ENCODE measurements at regions not wholly inside any gene's neighbourhood (a gene's known extent, or its start where the extent isn't known, plus 50 kb on each side); places are given as distances from the start of the nearest gene placed in this dataset.

GRCh38 chr9:10674586-10674985 is 61.8 kb upstream of the PTPRD start:
- Mint-ChIP-seq H3K27ac (no peak overlapping the region), H3K36me3 (peaks cover 1% of the 10 kb centered on the region), H3K4me3 (no peak overlapping the region), H3K27me3 (no peaks in the 10 kb centered on the region), H3K9me3 (ENCODE audit: low read depth) (peaks cover 23% of the 10 kb centered on the region), H3K4me1 (no peaks in the 10 kb centered on the region)
- no peak for DNase-seq
- CTCF ChIA-PET: no interaction called here
- no peak for ATAC-seq

- no peak for DNase-seq
- H3K27ac Mint-ChIP-seq: no peak overlapping the region
- H3K4me3 Mint-ChIP-seq: no peak overlapping the region
- CTCF ChIA-PET: no interaction called here
- no peaks in the 10 kb centered on the region for H3K27me3 Mint-ChIP-seq
- no peak for ATAC-seq
- H3K9me3 Mint-ChIP-seq (ENCODE audit: low read depth): peaks cover 21% of the 10 kb centered on the region
- H3K4me1 Mint-ChIP-seq: no peaks in the 10 kb centered on the region
- peaks cover 1% of the 10 kb centered on the region for H3K36me3 Mint-ChIP-seq
Measured at GRCh38 chr9:10678010-10678409, 65.2 kb upstream of the PTPRD start.

- ATAC-seq: no peak
- Mint-ChIP-seq H3K36me3 (peaks cover 1% of the 10 kb centered on the region), H3K9me3 (ENCODE audit: low read depth) (peaks cover 13% of the 10 kb centered on the region), H3K4me1 (no peaks in the 10 kb centered on the region), H3K27me3 (no peaks in the 10 kb centered on the region), H3K27ac (no peak overlapping the region), H3K4me3 (no peak overlapping the region)
- DNase-seq: no peak
- CTCF ChIA-PET: no interaction called here
Measured at GRCh38 chr9:10678790-10679189, 66.0 kb upstream of the PTPRD start.

GRCh38 chr9:10686943-10687342 is 74.1 kb upstream of the PTPRD start:
- Mint-ChIP-seq H3K36me3 (no peaks in the 10 kb centered on the region), H3K27me3 (no peaks in the 10 kb centered on the region), H3K4me1 (no peaks in the 10 kb centered on the region), H3K4me3 (no peak overlapping the region), H3K9me3 (ENCODE audit: low read depth) (peaks cover 11% of the 10 kb centered on the region), H3K27ac (no peak overlapping the region)
- CTCF ChIA-PET: no interaction called here
- no peak for ATAC-seq
- DNase-seq: no peak

GRCh38 chr9:10690546-10690945 is 77.7 kb upstream of the PTPRD start:
- no peak for DNase-seq
- Mint-ChIP-seq H3K27ac (no peak overlapping the region), H3K36me3 (no peaks in the 10 kb centered on the region), H3K4me1 (no peaks in the 10 kb centered on the region), H3K27me3 (no peaks in the 10 kb centered on the region), H3K9me3 (ENCODE audit: low read depth) (peaks cover 17% of the 10 kb centered on the region), H3K4me3 (no peak overlapping the region)
- no peak for ATAC-seq
- CTCF ChIA-PET: no interaction called here

GRCh38 chr9:10697044-10697443 is 84.2 kb upstream of the PTPRD start:
- DNase-seq (no peak), ATAC-seq (no peak)
- H3K9me3 Mint-ChIP-seq (ENCODE audit: low read depth): peaks cover 7% of the 10 kb centered on the region
- H3K27me3 Mint-ChIP-seq: no peaks in the 10 kb centered on the region
- no peak overlapping the region for H3K4me3 Mint-ChIP-seq
- CTCF ChIA-PET: no interaction called here
- no peaks in the 10 kb centered on the region for H3K36me3 Mint-ChIP-seq
- no peaks in the 10 kb centered on the region for H3K4me1 Mint-ChIP-seq
- H3K27ac Mint-ChIP-seq: no peak overlapping the region

- H3K4me3 Mint-ChIP-seq: no peak overlapping the region
- no peaks in the 10 kb centered on the region for H3K36me3 Mint-ChIP-seq
- no peaks in the 10 kb centered on the region for H3K4me1 Mint-ChIP-seq
- no peak overlapping the region for H3K27ac Mint-ChIP-seq
- no peaks in the 10 kb centered on the region for H3K27me3 Mint-ChIP-seq
- peaks cover 4% of the 10 kb centered on the region for H3K9me3 Mint-ChIP-seq (ENCODE audit: low read depth)
- ATAC-seq (no peak), DNase-seq (no peak)
- CTCF ChIA-PET: no interaction called here
Measured at GRCh38 chr9:10700291-10700690, 87.5 kb upstream of the PTPRD start.

GRCh38 chr9:10700915-10701314 is 88.1 kb upstream of the PTPRD start:
- DNase-seq: no peak
- H3K4me1 Mint-ChIP-seq: no peaks in the 10 kb centered on the region
- no peaks in the 10 kb centered on the region for H3K27me3 Mint-ChIP-seq
- no peak overlapping the region for H3K4me3 Mint-ChIP-seq
- H3K36me3 Mint-ChIP-seq: no peaks in the 10 kb centered on the region
- peaks cover 8% of the 10 kb centered on the region for H3K9me3 Mint-ChIP-seq (ENCODE audit: low read depth)
- no peak overlapping the region for H3K27ac Mint-ChIP-seq
- CTCF ChIA-PET: no interaction called here
- no peak for ATAC-seq

- Mint-ChIP-seq H3K36me3 (no peaks in the 10 kb centered on the region), H3K9me3 (ENCODE audit: low read depth) (peaks cover 11% of the 10 kb centered on the region), H3K27me3 (no peaks in the 10 kb centered on the region), H3K27ac (no peak overlapping the region), H3K4me3 (no peak overlapping the region), H3K4me1 (no peaks in the 10 kb centered on the region)
- DNase-seq (no peak), ATAC-seq (no peak)
- CTCF ChIA-PET: no interaction called here
Measured at GRCh38 chr9:10701906-10702305, 89.1 kb upstream of the PTPRD start.

GRCh38 chr9:10703139-10703538 is 90.3 kb upstream of the PTPRD start:
- H3K36me3 Mint-ChIP-seq: no peaks in the 10 kb centered on the region
- H3K27ac Mint-ChIP-seq: no peak overlapping the region
- H3K4me1 Mint-ChIP-seq: no peaks in the 10 kb centered on the region
- ATAC-seq: no peak
- CTCF ChIA-PET: interaction anchor here (0.6 kb wide), 1 partner anchor 388 kb away, joined by 4 read pairs; no protein-coding TSS in a partner anchor
- no peak overlapping the region for H3K4me3 Mint-ChIP-seq
- no peaks in the 10 kb centered on the region for H3K27me3 Mint-ChIP-seq
- no peak for DNase-seq
- H3K9me3 Mint-ChIP-seq (ENCODE audit: low read depth): peaks cover 11% of the 10 kb centered on the region

- peaks cover 11% of the 10 kb centered on the region for H3K9me3 Mint-ChIP-seq (ENCODE audit: low read depth)
- CTCF ChIA-PET: no interaction called here
- DNase-seq (no peak), ATAC-seq (no peak)
- no peaks in the 10 kb centered on the region for H3K4me1 Mint-ChIP-seq
- H3K4me3 Mint-ChIP-seq: no peak overlapping the region
- no peaks in the 10 kb centered on the region for H3K36me3 Mint-ChIP-seq
- no peaks in the 10 kb centered on the region for H3K27me3 Mint-ChIP-seq
- no peak overlapping the region for H3K27ac Mint-ChIP-seq
Measured at GRCh38 chr9:10704720-10705119, 91.9 kb upstream of the PTPRD start.

- no peaks in the 10 kb centered on the region for H3K27me3 Mint-ChIP-seq
- H3K27ac Mint-ChIP-seq: no peak overlapping the region
- no peaks in the 10 kb centered on the region for H3K4me1 Mint-ChIP-seq
- DNase-seq (no peak), ATAC-seq (no peak)
- no peaks in the 10 kb centered on the region for H3K36me3 Mint-ChIP-seq
- peaks cover 11% of the 10 kb centered on the region for H3K9me3 Mint-ChIP-seq (ENCODE audit: low read depth)
- CTCF ChIA-PET: no interaction called here
- H3K4me3 Mint-ChIP-seq: no peak overlapping the region
Measured at GRCh38 chr9:10705383-10705782, 92.6 kb upstream of the PTPRD start.

- Mint-ChIP-seq H3K9me3 (ENCODE audit: low read depth) (peaks cover 13% of the 10 kb centered on the region), H3K36me3 (no peaks in the 10 kb centered on the region), H3K4me1 (no peaks in the 10 kb centered on the region), H3K27me3 (no peaks in the 10 kb centered on the region), H3K4me3 (no peak overlapping the region), H3K27ac (no peak overlapping the region)
- ATAC-seq (no peak), DNase-seq (no peak)
- CTCF ChIA-PET: no interaction called here
Measured at GRCh38 chr9:10706788-10707187, 94.0 kb upstream of the PTPRD start.

- Mint-ChIP-seq H3K4me1 (no peaks in the 10 kb centered on the region), H3K4me3 (no peak overlapping the region), H3K9me3 (ENCODE audit: low read depth) (peaks cover 4% of the 10 kb centered on the region), H3K27ac (no peak overlapping the region), H3K36me3 (no peaks in the 10 kb centered on the region), H3K27me3 (no peaks in the 10 kb centered on the region)
- CTCF ChIA-PET: no interaction called here
- ATAC-seq (no peak), DNase-seq (no peak)
Measured at GRCh38 chr9:10721301-10721700, 108.5 kb upstream of the PTPRD start.

GRCh38 chr9:10729213-10729612 is 116.4 kb upstream of the PTPRD start:
- Mint-ChIP-seq H3K4me1 (no peaks in the 10 kb centered on the region), H3K4me3 (no peak overlapping the region), H3K36me3 (no peaks in the 10 kb centered on the region), H3K9me3 (ENCODE audit: low read depth) (peaks cover 6% of the 10 kb centered on the region), H3K27me3 (no peaks in the 10 kb centered on the region), H3K27ac (no peak overlapping the region)
- no peak for ATAC-seq
- CTCF ChIA-PET: no interaction called here
- no peak for DNase-seq

Data from activated CD8-positive, alpha-beta memory T cell treated with anti-CD3 and anti-CD28 coated beads, Interleukin-2, amount 10 ng/mL, durations not matched to agents 7 days and 5 days (primary cell).